HCT116 (cell line): ENCODE measurements at regions not wholly inside any gene's neighbourhood (a gene's known extent, or its start where the extent isn't known, plus 50 kb on each side); places are given as distances from the start of the nearest gene placed in this dataset.

Experiments used
- ATAC-seq: fragments of 200-7000 bp; cut with Tn5 transposase; 2 replicates; pipeline ENCODE4 v1.9.1; 2020; ENCODE audit warnings: mild to moderate bottlenecking, moderate library complexity
- BruUV-seq: library from RNA; stranded (reverse); fragments of 400-500 nt; replicated peaks from 2 replicates; lab custom pipeline; 2021; lab: Mats Ljungman, UMichigan
- CTCF ChIA-PET: fragments of 300-600 bp; sonication (Branson Sonifier 250); formaldehyde crosslinking; loops from one replicate; lab custom pipeline; 2021; ENCODE audit warnings: antibody characterized with exemption; lab: Charles Lee
- POLR2A ChIA-PET: fragments of 300-600, 350-600 bp; sonication (Branson Sonifier 250); formaldehyde crosslinking; loops from one replicate; lab custom pipeline; 2021; ENCODE audit warnings: antibody characterized with exemption; lab: Charles Lee
- RAD21 ChIA-PET, 2 experiments: fragments of 300-600 bp; sonication (Branson Sonifier 250); formaldehyde crosslinking; loops; one replicate each; lab custom pipeline; 2023; ENCODE audit warnings: low total read pairs in 2 of 2; ENCODE audit not compliant: uncharacterized antibody in 2 of 2, unreplicated experiment in 2 of 2, low non-redundant PET in 1 of 2; lab: Charles Lee
- DNase-seq: peaks from one replicate; pipeline ENCODE4 v3.0.0-alpha.2; 2010; ENCODE audit warnings: low read depth, low spot score
- H2AFZ ChIP-seq: fragments of 200-600 bp; shearing (Covaris generic), sonication (generic); 2 replicates; pipeline ENCODE4 v1.6.1; 2017; ENCODE audit warnings: low read depth, mixed run types, mixed read lengths, antibody characterized with exemption, low read length; ENCODE audit not compliant: poor library complexity, severe bottlenecking
- H3K27ac ChIP-seq: 2 replicates; pipeline ENCODE4 v1.5.1; 2012; ENCODE audit warnings: low read depth, low read length
- H3K27me3 ChIP-seq: fragments of 200-600 bp; sonication (generic); 2 replicates; pipeline ENCODE4 v1.6.1; 2016; ENCODE audit warnings: mixed run types, low read length, mixed read lengths; ENCODE audit not compliant: insufficient read depth
- H3K36me3 ChIP-seq, 2 experiments: fragments of 200-500 bp in 1 of 2; fragments of 200-600 bp in 1 of 2; sonication (Bioruptor generic) in 1 of 2; sonication (generic) in 1 of 2; 2 replicates each; pipeline versions ENCODE4 v1.5.1 to v1.6.1; 2014 to 2016; ENCODE audit warnings: low read length in 2 of 2, inconsistent platforms in 1 of 2, mixed read lengths in 1 of 2, mixed run types in 1 of 2; ENCODE audit not compliant: insufficient read depth in 2 of 2, control insufficient read depth in 1 of 2
- H3K4me1 ChIP-seq, 2 experiments: fragments of 200-600 bp in 1 of 2; sonication (generic) in 1 of 2; 2 replicates each; pipeline versions ENCODE4 v1.5.1 to v1.6.1; 2012 to 2017; ENCODE audit warnings: low read length in 2 of 2, inconsistent platforms in 1 of 2, mild to moderate bottlenecking in 1 of 2, mixed read lengths in 1 of 2, mixed run types in 1 of 2, moderate library complexity in 1 of 2; ENCODE audit not compliant: insufficient read depth in 2 of 2, control insufficient read depth in 1 of 2
- H3K4me2 ChIP-seq: fragments of 200-600 bp; sonication (generic); 2 replicates; pipeline ENCODE4 v1.6.1; 2017; ENCODE audit warnings: mixed run types, low read length, mixed read lengths
- H3K4me3 ChIP-seq, 2 experiments: fragments of 200-600 bp in 1 of 2; sonication (generic) in 1 of 2; replicated peaks in 1 of 2; 2 replicates each; pipeline ENCODE4 v1.5.1; 2011 to 2016; ENCODE audit warnings: low read length in 2 of 2, control low read depth in 1 of 2, low read depth in 1 of 2, mild to moderate bottlenecking in 1 of 2, mixed read lengths in 1 of 2, mixed run types in 1 of 2
- H3K79me2 ChIP-seq: fragments of 200-600 bp; sonication (generic); 2 replicates; pipeline ENCODE4 v1.6.1; 2017; ENCODE audit warnings: mild to moderate bottlenecking, mixed run types, low read length, moderate library complexity, mixed read lengths; ENCODE audit not compliant: insufficient read depth
- H3K9ac ChIP-seq: fragments of 200-600 bp; sonication (generic); 2 replicates; pipeline ENCODE4 v1.6.1; 2016; ENCODE audit warnings: low read length, mixed read lengths
- H3K9me2 ChIP-seq: fragments of 200-600 bp; sonication (generic), shearing (Covaris generic); 2 replicates; pipeline ENCODE4 v1.6.1; 2017; ENCODE audit warnings: mixed run types, mild to moderate bottlenecking, moderate library complexity; ENCODE audit not compliant: insufficient read depth
- H3K9me3 ChIP-seq, 2 experiments: fragments of 200-500 bp in 1 of 2; fragments of 200-600 bp in 1 of 2; sonication (Bioruptor generic) in 1 of 2; sonication (generic) in 1 of 2; 2 replicates each; pipeline ENCODE4 v1.6.1; 2014 to 2017; ENCODE audit warnings: low read length in 2 of 2, mixed read lengths in 2 of 2, inconsistent platforms in 1 of 2, low read depth in 1 of 2, mild to moderate bottlenecking in 1 of 2, mixed run types in 1 of 2, moderate library complexity in 1 of 2; ENCODE audit not compliant: control insufficient read depth in 1 of 2, insufficient read depth in 1 of 2
- H4K20me1 ChIP-seq: fragments of 200-600 bp; sonication (generic), shearing (Covaris generic); 2 replicates; pipeline ENCODE4 v1.6.1; 2017; ENCODE audit warnings: mixed run types, mild to moderate bottlenecking, moderate library complexity; ENCODE audit not compliant: insufficient read depth
- CBX3 ChIP-seq: IDR thresholded peaks from 2 replicates; pipeline ENCODE4 v1.6.1; 2012; ENCODE audit warnings: low read depth
- CEBPB ChIP-seq: IDR thresholded peaks from 2 replicates; pipeline ENCODE4 v1.6.1; 2012; ENCODE audit warnings: low read depth
- EZH2phosphoT487 ChIP-seq: fragments of 200-600 bp; IDR thresholded peaks from 2 replicates; pipeline ENCODE4 v1.6.1; 2018; ENCODE audit warnings: antibody characterized with exemption, borderline replicate concordance
- JUND ChIP-seq: IDR thresholded peaks from 2 replicates; pipeline ENCODE4 v1.6.1; 2012
- POLR2A ChIP-seq: IDR thresholded peaks from 2 replicates; pipeline ENCODE4 v1.7.0; 2011; ENCODE audit warnings: borderline replicate concordance; ENCODE audit not compliant: insufficient read depth, insufficient read length; ENCODE audit errors: extremely low read depth
- POLR2AphosphoS5 ChIP-seq: IDR thresholded peaks from 2 replicates; pipeline ENCODE4 v1.6.1; 2011; ENCODE audit warnings: mild to moderate bottlenecking, low read depth, low read length, moderate library complexity
- SIN3A ChIP-seq: IDR thresholded peaks from 2 replicates; pipeline ENCODE4 v1.6.1; 2012; ENCODE audit warnings: low read depth
- intact Hi-C: fragments of 100-400 bp; cut with micrococcal nuclease; formaldehyde crosslinking; loops from 2 replicates; pipeline ENCODE4 v1.10.0; 2022
- TF ChIP-seq, protein P1 (sequence below), 3 experiments: fragments of 200-600 bp in 1 of 3; sonication (generic) in 1 of 3; IDR thresholded peaks in 2 of 3; conservative IDR thresholded peaks in 1 of 3; 2 replicates each; pipeline ENCODE4 v1.5.1; 2012 to 2017; ENCODE audit warnings: low read depth in 2 of 3, low read length in 2 of 3, antibody characterized with exemption in 1 of 3, borderline replicate concordance in 1 of 3, control low read depth in 1 of 3, mild to moderate bottlenecking in 1 of 3, mixed read lengths in 1 of 3, mixed run types in 1 of 3, moderate library complexity in 1 of 3; ENCODE audit not compliant: insufficient read depth in 1 of 3

DNA sequence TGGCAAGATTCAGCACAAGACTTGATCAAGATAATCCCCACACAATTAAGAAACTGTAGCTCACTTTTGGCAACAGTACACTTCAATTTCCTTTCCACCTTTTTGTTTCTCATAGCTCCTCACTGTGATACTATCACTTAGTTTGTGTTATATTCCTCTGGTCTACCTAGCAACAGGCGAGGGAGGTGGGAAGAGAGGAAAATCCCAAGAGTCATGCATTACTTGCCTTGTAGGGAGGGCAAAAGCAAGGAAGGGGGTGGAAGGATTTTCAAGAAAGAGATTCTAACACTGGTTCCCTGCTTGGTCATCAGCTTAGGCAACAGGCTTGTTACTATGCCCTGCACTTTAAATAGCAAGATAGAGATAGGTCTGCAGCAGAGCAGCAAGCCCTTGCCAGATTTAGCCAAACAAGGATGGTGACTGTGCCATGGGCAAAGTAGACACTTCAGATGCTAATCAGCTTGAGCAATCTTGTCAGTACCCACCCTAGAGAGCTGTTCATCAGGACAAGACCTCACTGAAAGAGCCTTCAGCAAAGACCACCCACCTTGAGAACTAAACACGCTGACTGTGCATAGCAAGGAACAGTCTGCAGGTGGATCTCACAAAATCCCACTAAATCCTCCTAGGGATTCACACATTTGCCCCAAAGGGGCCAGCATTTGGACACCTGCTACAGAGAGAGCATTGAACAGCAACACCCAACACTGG, 134.6 kb downstream of the MBD2 start:
- no peak overlapping the region for H3K4me2 ChIP-seq
- no peaks in the 10 kb centered on the region for H3K79me2 ChIP-seq
- no peaks in the 10 kb centered on the region for H3K9me3 ChIP-seq
- POLR2A ChIA-PET: no interaction called here
- no peak overlapping the region for H3K27ac ChIP-seq
- no peaks in the 10 kb centered on the region for H3K9me2 ChIP-seq
- H2AFZ ChIP-seq: no peak overlapping the region
- no peak for ATAC-seq
- RAD21 ChIA-PET: no interaction called here
- no peaks in the 10 kb centered on the region for H3K36me3 ChIP-seq
- BruUV-seq: no TSS peak
- intact Hi-C loops: no loop called here
- H3K9ac ChIP-seq: no peak overlapping the region
- H3K27me3 ChIP-seq: no peaks in the 10 kb centered on the region
- H3K4me3 ChIP-seq: no peak overlapping the region
- DNase-seq: no peak
- H3K4me1 ChIP-seq: no peaks in the 10 kb centered on the region
- no peaks in the 10 kb centered on the region for H4K20me1 ChIP-seq
- TF ChIP-seq POLR2AphosphoS5 (no peak), CBX3 (no peak), CEBPB (no peak), POLR2A (no peak), JUND (no peak)
- TF ChIP-seq, protein P1, sequence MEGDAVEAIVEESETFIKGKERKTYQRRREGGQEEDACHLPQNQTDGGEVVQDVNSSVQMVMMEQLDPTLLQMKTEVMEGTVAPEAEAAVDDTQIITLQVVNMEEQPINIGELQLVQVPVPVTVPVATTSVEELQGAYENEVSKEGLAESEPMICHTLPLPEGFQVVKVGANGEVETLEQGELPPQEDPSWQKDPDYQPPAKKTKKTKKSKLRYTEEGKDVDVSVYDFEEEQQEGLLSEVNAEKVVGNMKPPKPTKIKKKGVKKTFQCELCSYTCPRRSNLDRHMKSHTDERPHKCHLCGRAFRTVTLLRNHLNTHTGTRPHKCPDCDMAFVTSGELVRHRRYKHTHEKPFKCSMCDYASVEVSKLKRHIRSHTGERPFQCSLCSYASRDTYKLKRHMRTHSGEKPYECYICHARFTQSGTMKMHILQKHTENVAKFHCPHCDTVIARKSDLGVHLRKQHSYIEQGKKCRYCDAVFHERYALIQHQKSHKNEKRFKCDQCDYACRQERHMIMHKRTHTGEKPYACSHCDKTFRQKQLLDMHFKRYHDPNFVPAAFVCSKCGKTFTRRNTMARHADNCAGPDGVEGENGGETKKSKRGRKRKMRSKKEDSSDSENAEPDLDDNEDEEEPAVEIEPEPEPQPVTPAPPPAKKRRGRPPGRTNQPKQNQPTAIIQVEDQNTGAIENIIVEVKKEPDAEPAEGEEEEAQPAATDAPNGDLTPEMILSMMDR (IDR thresholded peaks at IDR 0.05 in 2 of 3, conservative IDR thresholded peaks at IDR 0.05 in 1 of 3; ENCODE audit: borderline replicate concordance in 1 of 3, insufficient read depth in 1 of 3, low read depth in 2 of 3, low read length in 2 of 3): no peak
- CTCF ChIA-PET: no interaction called here

DNA sequence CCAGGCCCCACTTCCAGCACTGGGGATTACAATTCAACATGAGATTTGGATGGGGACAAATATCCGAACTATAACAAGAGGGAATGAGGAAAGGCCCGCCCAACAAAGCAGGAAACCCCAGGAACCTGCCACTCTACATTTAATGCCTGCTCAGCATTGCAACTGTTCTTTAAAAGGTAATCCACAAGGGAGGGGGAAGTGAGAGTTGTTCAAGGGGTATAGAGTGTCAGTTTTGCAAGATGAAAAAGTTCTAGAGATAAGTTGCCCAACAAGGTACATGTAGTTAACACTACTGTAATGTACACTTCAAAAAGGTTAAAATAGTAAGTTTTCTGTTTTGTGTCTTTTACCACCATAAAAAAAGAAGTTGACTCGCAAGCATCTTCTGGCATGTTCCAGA, 137.6 kb downstream of the MBD2 start:
- H3K79me2 ChIP-seq: no peaks in the 10 kb centered on the region
- no peak overlapping the region for H3K9ac ChIP-seq
- H3K27me3 ChIP-seq: no peaks in the 10 kb centered on the region
- no peaks in the 10 kb centered on the region for H4K20me1 ChIP-seq
- ChIA-PET CTCF (no interaction called here), POLR2A (no interaction called here)
- H3K4me3 ChIP-seq: no peak overlapping the region
- H3K27ac ChIP-seq: no peak overlapping the region
- no peak for ATAC-seq
- H3K36me3 ChIP-seq: no peaks in the 10 kb centered on the region
- no peak overlapping the region for H2AFZ ChIP-seq
- no TSS peak for BruUV-seq
- TF ChIP-seq EZH2phosphoT487 (no peak), SIN3A (no peak), POLR2A (no peak)
- TF ChIP-seq, protein P1 (IDR thresholded peaks at IDR 0.05 in 2 of 3, conservative IDR thresholded peaks at IDR 0.05 in 1 of 3; ENCODE audit: borderline replicate concordance in 1 of 3, insufficient read depth in 1 of 3, low read depth in 2 of 3, low read length in 2 of 3): no peak
- TF ChIP-seq, all 23 proteins: peak for 0
- Histone ChIP-seq H3K4me2 (no peak overlapping the region), H3K9me3 (no peaks in the 10 kb centered on the region), H3K4me1 (no peaks in the 10 kb centered on the region), H3K9me2 (no peaks in the 10 kb centered on the region)
- no peak for DNase-seq
- intact Hi-C loops: no loop called here
- RAD21 ChIA-PET: no interaction called here
